Bronchial epithelial cell (primary cell): ENCODE measurements at regions not wholly inside any gene's neighbourhood (a gene's known extent, or its start where the extent isn't known, plus 50 kb on each side); places are given as distances from the start of the nearest gene placed in this dataset.
A peak's percentile ranks its signal among the peaks of the same experiment; 100 is the strongest.

Experiments used
- DNase-seq: peaks from one replicate; pipeline ENCODE4 v3.0.0-alpha.2; 2010; ENCODE audit warnings: low read depth
- FAIRE-seq: peaks from 2 replicates; lab custom pipeline; 2011; peaks lifted over from hg19 to GRCh38; lab: Jason Lieb, UNC
- H3K27me3 ChIP-seq: 2 replicates; pipeline ENCODE4 v1.5.1; 2011; ENCODE audit warnings: low read length; ENCODE audit not compliant: control insufficient read depth, insufficient read depth
- H3K36me3 ChIP-seq: 2 replicates; pipeline ENCODE4 v1.5.1; 2011; ENCODE audit warnings: low read length; ENCODE audit not compliant: control insufficient read depth, insufficient read depth
- H3K4me3 ChIP-seq: 2 replicates; pipeline ENCODE4 v1.5.1; 2011; ENCODE audit warnings: mild to moderate bottlenecking, low read depth, low read length, control low read depth
- TF ChIP-seq, protein P1 (sequence below): IDR thresholded peaks from 2 replicates; pipeline ENCODE4 v1.5.1; 2011; ENCODE audit warnings: mild to moderate bottlenecking, moderate library complexity, low read length, control low read depth, inconsistent platforms; ENCODE audit not compliant: insufficient read depth, severe bottlenecking

GRCh38 chr5:125836256-125836655 is 587.0 kb upstream of the GRAMD2B start:
- Histone ChIP-seq H3K4me3 (no peak overlapping the region), H3K36me3 (no peaks in the 10 kb centered on the region), H3K27me3 (no peaks in the 10 kb centered on the region)
- no peak for DNase-seq
- FAIRE-seq: no peak
- TF ChIP-seq, protein P1, sequence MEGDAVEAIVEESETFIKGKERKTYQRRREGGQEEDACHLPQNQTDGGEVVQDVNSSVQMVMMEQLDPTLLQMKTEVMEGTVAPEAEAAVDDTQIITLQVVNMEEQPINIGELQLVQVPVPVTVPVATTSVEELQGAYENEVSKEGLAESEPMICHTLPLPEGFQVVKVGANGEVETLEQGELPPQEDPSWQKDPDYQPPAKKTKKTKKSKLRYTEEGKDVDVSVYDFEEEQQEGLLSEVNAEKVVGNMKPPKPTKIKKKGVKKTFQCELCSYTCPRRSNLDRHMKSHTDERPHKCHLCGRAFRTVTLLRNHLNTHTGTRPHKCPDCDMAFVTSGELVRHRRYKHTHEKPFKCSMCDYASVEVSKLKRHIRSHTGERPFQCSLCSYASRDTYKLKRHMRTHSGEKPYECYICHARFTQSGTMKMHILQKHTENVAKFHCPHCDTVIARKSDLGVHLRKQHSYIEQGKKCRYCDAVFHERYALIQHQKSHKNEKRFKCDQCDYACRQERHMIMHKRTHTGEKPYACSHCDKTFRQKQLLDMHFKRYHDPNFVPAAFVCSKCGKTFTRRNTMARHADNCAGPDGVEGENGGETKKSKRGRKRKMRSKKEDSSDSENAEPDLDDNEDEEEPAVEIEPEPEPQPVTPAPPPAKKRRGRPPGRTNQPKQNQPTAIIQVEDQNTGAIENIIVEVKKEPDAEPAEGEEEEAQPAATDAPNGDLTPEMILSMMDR: no peak

GRCh38 chr5:125837866-125838265 is 585.3 kb upstream of the GRAMD2B start:
- H3K4me3 ChIP-seq: no peak overlapping the region
- FAIRE-seq (no peak), DNase-seq (no peak)
- TF ChIP-seq, protein P1: no peak
- H3K27me3 ChIP-seq: no peaks in the 10 kb centered on the region
- H3K36me3 ChIP-seq: no peaks in the 10 kb centered on the region

DNA sequence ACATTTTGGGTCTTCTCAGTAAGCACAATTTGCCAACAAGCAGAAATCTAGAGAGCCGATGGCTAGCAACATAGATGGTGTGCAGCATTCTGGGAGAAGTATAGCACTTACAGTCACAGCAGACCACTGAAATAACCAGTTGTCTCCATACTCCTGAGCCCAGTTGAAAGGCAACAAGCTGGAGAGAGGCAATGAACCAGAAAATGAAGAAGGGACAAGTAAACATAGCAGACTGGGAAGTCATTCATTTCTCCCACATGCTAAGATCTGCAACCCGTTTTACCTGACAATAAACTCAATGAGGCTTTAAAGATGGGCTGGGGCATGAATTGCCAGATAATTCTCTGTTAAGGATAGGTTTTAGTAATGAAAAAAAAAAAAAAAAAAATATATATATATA is 575.6 kb upstream of the GRAMD2B start:
- H3K4me3 ChIP-seq: no peak overlapping the region
- H3K27me3 ChIP-seq: no peaks in the 10 kb centered on the region
- no peaks in the 10 kb centered on the region for H3K36me3 ChIP-seq
- TF ChIP-seq, protein P1: no peak
- FAIRE-seq (no peak), DNase-seq (no peak)

- no peak for FAIRE-seq
- Histone ChIP-seq H3K36me3 (no peaks in the 10 kb centered on the region), H3K27me3 (no peaks in the 10 kb centered on the region), H3K4me3 (no peak overlapping the region)
- DNase-seq: peak; percentile 57
- TF ChIP-seq, protein P1: no peak
These were observed 574.5 kb upstream of the GRAMD2B start for GRCh38 chr5:125848751-125849150.

DNA sequence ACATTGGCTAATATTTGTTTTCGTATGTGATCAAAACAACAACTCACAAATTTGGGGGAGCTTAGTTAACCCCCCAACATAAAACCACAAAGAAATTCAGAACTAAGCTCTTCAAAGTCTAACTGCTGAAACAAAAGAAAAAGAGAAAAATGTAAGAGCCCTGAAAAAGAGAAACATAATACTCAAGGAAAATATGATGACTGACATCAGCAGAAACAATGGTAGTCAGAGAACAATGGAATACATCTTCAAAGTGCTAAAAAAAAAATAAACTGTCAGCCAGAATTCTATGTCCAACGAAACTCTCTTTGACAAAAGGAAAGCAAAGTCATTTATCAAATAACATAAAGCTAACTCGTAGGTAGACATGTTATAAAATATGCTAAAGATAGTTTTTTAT is 566.3 kb upstream of the GRAMD2B start:
- no peaks in the 10 kb centered on the region for H3K27me3 ChIP-seq
- TF ChIP-seq, protein P1: no peak
- FAIRE-seq (no peak), DNase-seq (no peak)
- no peak overlapping the region for H3K4me3 ChIP-seq
- H3K36me3 ChIP-seq: no peaks in the 10 kb centered on the region

DNA sequence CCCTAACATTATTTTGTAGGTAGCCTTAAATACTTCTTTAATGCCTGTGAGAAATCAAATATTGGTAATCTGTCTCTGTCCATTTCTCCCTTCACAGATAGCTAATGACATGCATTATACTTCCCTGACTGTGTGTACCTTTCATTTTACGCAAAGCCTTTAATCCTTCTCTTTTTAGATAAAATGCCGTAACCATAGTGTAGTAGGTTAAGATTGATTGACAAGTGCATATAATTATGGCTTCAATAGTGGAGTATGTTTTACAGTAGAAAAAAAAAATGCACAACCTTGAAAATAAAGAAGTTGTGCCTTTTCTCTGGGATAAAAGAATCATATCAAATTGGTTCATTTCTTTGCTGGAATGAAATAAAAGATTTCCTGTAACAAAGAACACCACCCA is 559.6 kb upstream of the GRAMD2B start:
- Histone ChIP-seq H3K4me3 (no peak overlapping the region), H3K36me3 (no peaks in the 10 kb centered on the region), H3K27me3 (no peaks in the 10 kb centered on the region)
- TF ChIP-seq, protein P1: no peak
- FAIRE-seq: no peak
- no peak for DNase-seq
